HG03575 (cell line): ENCODE measurements at regions not wholly inside any gene's neighbourhood (a gene's known extent, or its start where the extent isn't known, plus 50 kb on each side); places are given as distances from the start of the nearest gene placed in this dataset.

Source experiments
- ATAC-seq: cut with Tn5 transposase; IDR thresholded peaks from one replicate; pipeline ENCODE4 v1.9.1; 2021; ENCODE audit not compliant: unreplicated experiment, insufficient number of reproducible peaks, low FRiP score; ENCODE audit errors: extremely low read depth

DNA sequence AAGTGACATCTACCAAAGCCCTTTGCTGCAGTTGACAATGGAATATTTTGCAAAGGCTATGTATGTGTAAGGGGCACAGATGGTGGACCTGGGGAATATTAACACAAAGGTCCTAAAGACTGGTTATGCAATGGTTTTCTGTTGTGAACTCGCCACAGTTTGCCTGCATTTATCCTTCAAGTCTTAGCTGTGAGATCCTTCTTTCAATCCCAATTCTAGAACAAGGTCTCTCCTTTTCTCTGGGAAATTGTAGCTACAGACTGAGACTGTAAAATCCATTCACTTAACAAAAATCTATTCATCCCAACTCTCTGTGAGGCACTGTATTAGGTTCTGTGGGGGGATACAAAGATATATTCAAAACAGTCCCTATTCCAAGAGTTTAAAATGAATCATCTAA, 250.4 kb downstream of the GPM6A start:
- no peak for ATAC-seq

DNA sequence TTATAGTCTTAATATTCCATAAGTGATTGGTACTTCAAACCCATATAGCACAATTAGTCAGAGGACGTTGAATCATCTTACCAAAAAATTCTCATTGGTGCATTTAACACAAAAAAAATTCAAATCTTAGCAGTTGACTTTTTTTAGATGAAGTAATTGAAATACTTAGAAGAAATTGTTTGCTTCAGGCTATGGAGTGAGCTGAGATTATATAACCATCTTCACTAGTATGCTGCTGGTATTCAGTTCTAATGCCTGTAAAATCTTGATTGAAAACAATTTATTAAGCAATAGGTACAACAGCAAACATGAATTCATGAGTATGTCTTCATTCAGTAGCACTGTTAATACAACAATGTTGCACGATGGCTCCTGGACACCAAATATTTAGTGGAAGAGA, 250.0 kb downstream of the GPM6A start:
- no peak for ATAC-seq

DNA sequence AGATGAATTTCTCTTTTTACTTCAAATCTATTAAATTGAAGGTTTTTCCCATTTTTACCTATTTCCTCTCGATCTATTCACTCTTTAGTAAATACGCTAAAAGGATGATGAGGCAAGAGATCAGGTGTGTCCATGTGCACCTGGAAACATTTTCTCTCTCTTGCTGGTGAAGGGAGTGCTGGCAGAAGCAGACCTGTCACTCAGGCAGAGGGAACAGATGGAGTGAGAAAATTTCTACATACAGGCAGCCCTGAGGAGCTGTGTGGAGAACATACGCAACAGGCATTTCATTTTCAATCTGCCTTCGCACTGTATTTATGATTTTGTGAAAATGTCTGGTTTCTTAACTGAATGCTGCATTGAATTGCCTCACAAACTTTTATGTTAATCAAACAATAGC, 249.5 kb downstream of the GPM6A start:
- ATAC-seq, result no peak
